HG03521 (cell line): ENCODE measurements at regions not wholly inside any gene's neighbourhood (a gene's known extent, or its start where the extent isn't known, plus 50 kb on each side); places are given as distances from the start of the nearest gene placed in this dataset.

Experiments used
- ATAC-seq: cut with Tn5 transposase; IDR thresholded peaks from one replicate; pipeline ENCODE4 v1.9.1; 2021; ENCODE audit warnings: mild to moderate bottlenecking, moderate library complexity; ENCODE audit not compliant: unreplicated experiment

GRCh38 chr13:22561581-22561980, 619.2 kb upstream of the SGCG start:
- ATAC-seq: no peak

GRCh38 chr13:22562116-22562515, 618.7 kb upstream of the SGCG start:
- ATAC-seq: no peak

GRCh38 chr13:22563272-22563671, 617.5 kb upstream of the SGCG start:
- ATAC-seq: no peak

GRCh38 chr13:22569811-22570210, 611.0 kb upstream of the SGCG start:
- no peak for ATAC-seq

- ATAC-seq: no peak
These were observed 590.9 kb upstream of the SGCG start for GRCh38 chr13:22589880-22590279.

GRCh38 chr13:22592515-22592914, 588.3 kb upstream of the SGCG start:
- ATAC-seq: no peak

- no peak for ATAC-seq
These were observed 586.7 kb upstream of the SGCG start for GRCh38 chr13:22594041-22594440.

GRCh38 chr13:22596171-22596863, 584.5 kb upstream of the SGCG start:
- ATAC-seq: no peak

- ATAC-seq: no peak
These were observed 581.6 kb upstream of the SGCG start for GRCh38 chr13:22599156-22599555.

GRCh38 chr13:22618002-22618401, 562.8 kb upstream of the SGCG start:
- ATAC-seq: no peak

- ATAC-seq: no peak
These were observed 555.1 kb upstream of the SGCG start for GRCh38 chr13:22625691-22626090.

- ATAC-seq: no peak
These were observed 551.4 kb upstream of the SGCG start for GRCh38 chr13:22629374-22629773.

- no peak for ATAC-seq
These were observed 538.7 kb upstream of the SGCG start for GRCh38 chr13:22642088-22642487.

- no peak for ATAC-seq
These were observed 535.8 kb upstream of the SGCG start for GRCh38 chr13:22644941-22645340.

- ATAC-seq: no peak
These were observed 533.5 kb upstream of the SGCG start for GRCh38 chr13:22647156-22647850.

GRCh38 chr13:22648320-22648801, 532.4 kb upstream of the SGCG start:
- no peak for ATAC-seq

GRCh38 chr13:22652796-22653195, 528.0 kb upstream of the SGCG start:
- no peak for ATAC-seq

GRCh38 chr13:22653866-22654265, 526.9 kb upstream of the SGCG start:
- no peak for ATAC-seq

- ATAC-seq: no peak
These were observed 525.5 kb upstream of the SGCG start for GRCh38 chr13:22655106-22655852.

- ATAC-seq: no peak
These were observed 518.0 kb upstream of the SGCG start for GRCh38 chr13:22662771-22663170.

- ATAC-seq: no peak
These were observed 515.3 kb upstream of the SGCG start for GRCh38 chr13:22665506-22665905.

- no peak for ATAC-seq
These were observed 490.0 kb upstream of the SGCG start for GRCh38 chr13:22690756-22691155.
